Pancreas (tissue), 10 donors: ENCODE measurements at regions not wholly inside any gene's neighbourhood (a gene's known extent, or its start where the extent isn't known, plus 50 kb on each side); places are given as distances from the start of the nearest gene placed in this dataset.

ENCODE experiments used
- ATAC-seq, 4 donors: fragments of 200-7000 bp; cut with Tn5 transposase; one replicate each; pipeline versions ENCODE4 v1.8.0 to v1.9.1; 2020; ENCODE audit warnings: mild to moderate bottlenecking in 4 of 4, moderate library complexity in 4 of 4
- DNase-seq, 6 donors: peaks; one replicate each; pipeline ENCODE4 v3.0.0-alpha.2; 2020
- FAIRE-seq: peaks from 2 replicates; lab custom pipeline; 2012; peaks lifted over from hg19 to GRCh38; lab: Jason Lieb, UNC
- H3K27ac ChIP-seq, 4 donors: fragments of 200-600 bp; sonication (generic); 1 replicate in 3 of 4; 2 replicates in 1 of 4; pipeline versions ENCODE4 v1.5.0 to v1.8.0; 2020
- H3K27me3 ChIP-seq, 4 donors: fragments of 200-600 bp; one replicate each; pipeline ENCODE4 v1.8.0; 2021
- H3K36me3 ChIP-seq, 3 donors: fragments of 200-600 bp; sonication (generic) in 1 of 3; one replicate each; pipeline versions ENCODE4 v1.5.0 to v1.8.0; 2020 to 2021
- H3K4me1 ChIP-seq, 3 donors: fragments of 200-600 bp; one replicate each; pipeline ENCODE4 v1.8.0; 2021
- H3K4me3 ChIP-seq, 4 donors: fragments of 200-600 bp; sonication (generic) in 2 of 4; one replicate each; pipeline versions ENCODE4 v1.5.0 to v1.8.0; 2020 to 2021
- H3K9me3 ChIP-seq, 4 donors: fragments of 200-600 bp; one replicate each; pipeline ENCODE4 v1.8.0; 2021
- CTCF ChIP-seq, 4 donors: fragments of 200-600 bp; sonication (generic) in 3 of 4; IDR thresholded peaks; one replicate each; pipeline versions ENCODE4 v1.5.0 to v1.8.0; 2021; ENCODE audit warnings: antibody characterized with exemption in 4 of 4
- WGBS, 2 donors: extraction: QIAGEN DNeasy Blood & Tissue Kit; methylation state at CpG; one replicate each; pipeline ENCODE4 v1.1.7; 2013; 5-methylcytosine and 5-hydroxymethylcytosine counted together
- intact Hi-C, 3 donors: fragments of 100-400 bp; cut with DNase I; formaldehyde crosslinking; loops; one replicate each; pipeline versions ENCODE4 v1.11.1 to v1.14.2; 2022
- donor health status: healthy with polysubstance abuse.
- donor health status: DM: no; HTN: no; CAD: no; lungs with moderate emphysema.
- donor health status: DM: no; HTN: no; CAD: no.
- donor health status: control.
- donor health status: control.
- donor health status: Bipolar disorder and iron deficiency.
- donor health status: DM: yes; HTN: yes; CAD: no.
- donor health status: DM: no; HTN: no; CAD: no.
- donor health status: DM: no; HTN: no; CAD: no.
- donor health status: DM: yes; HTN: yes; CAD: no.

GRCh38 chr14:51780741-51781140, 79.7 kb upstream of the GNG2 start:
- H3K27ac ChIP-seq, result no peak overlapping the region
- H3K4me1 ChIP-seq, result no peaks in the 10 kb centered on the region
- DNase-seq (no peak), FAIRE-seq (no peak), ATAC-seq (no peak)
- TF ChIP-seq CTCF (IDR thresholded peaks at IDR 0.05), result no peak
- H3K27me3 ChIP-seq, result peaks cover 0 to 5% (median 0%) of the 10 kb centered on the region in 4 donors
- no peaks in the 10 kb centered on the region for H3K9me3 ChIP-seq
- no peak overlapping the region for H3K4me3 ChIP-seq
- 32 to 44% methylated on average over 6 of the region's 6 CpGs for WGBS, 2 donors
- no peaks in the 10 kb centered on the region for H3K36me3 ChIP-seq
- intact Hi-C loops, result no loop called here

GRCh38 chr14:51781381-51781780, 79.0 kb upstream of the GNG2 start:
- FAIRE-seq, result no peak
- TF ChIP-seq CTCF (IDR thresholded peaks at IDR 0.05), result no peak
- H3K27me3 ChIP-seq, result peaks cover 0 to 5% (median 0%) of the 10 kb centered on the region in 4 donors
- no peak overlapping the region for H3K27ac ChIP-seq
- WGBS, 2 donors, result 41 to 46% methylated on average over 7 of the region's 7 CpGs
- DNase-seq, result no peak
- H3K9me3 ChIP-seq, result no peaks in the 10 kb centered on the region
- no peak overlapping the region for H3K4me3 ChIP-seq
- no peak for ATAC-seq
- intact Hi-C loops, result no loop called here
- H3K36me3 ChIP-seq, result no peaks in the 10 kb centered on the region
- H3K4me1 ChIP-seq, result no peaks in the 10 kb centered on the region

- DNase-seq, result no peak
- peaks cover 0 to 5% (median 0%) of the 10 kb centered on the region in 4 donors for H3K27me3 ChIP-seq
- H3K4me1 ChIP-seq, result no peaks in the 10 kb centered on the region
- H3K27ac ChIP-seq, result no peak overlapping the region
- no peaks in the 10 kb centered on the region for H3K36me3 ChIP-seq
- FAIRE-seq, result no peak
- H3K4me3 ChIP-seq, result no peak overlapping the region
- no peak for ATAC-seq
- no peaks in the 10 kb centered on the region for H3K9me3 ChIP-seq
- no peak for TF ChIP-seq CTCF (IDR thresholded peaks at IDR 0.05)
- intact Hi-C loops, result no loop called here
- 57 to 76% methylated on average over 4 of the region's 4 CpGs for WGBS, 2 donors
These were observed 78.0 kb upstream of the GNG2 start for GRCh38 chr14:51782435-51782834.

GRCh38 chr14:51783765-51784164, 76.6 kb upstream of the GNG2 start:
- 24 to 35% methylated on average over 4 of the region's 4 CpGs for WGBS, 2 donors
- Histone ChIP-seq H3K27me3 (peaks cover 0 to 5% (median 0%) of the 10 kb centered on the region in 4 donors), H3K27ac (no peak overlapping the region), H3K36me3 (no peaks in the 10 kb centered on the region), H3K4me1 (no peaks in the 10 kb centered on the region), H3K4me3 (no peak overlapping the region), H3K9me3 (no peaks in the 10 kb centered on the region)
- intact Hi-C loops, result no loop called here
- FAIRE-seq, result no peak
- no peak for ATAC-seq
- no peak for DNase-seq
- no peak for TF ChIP-seq CTCF (IDR thresholded peaks at IDR 0.05)

GRCh38 chr14:51784466-51784865, 75.9 kb upstream of the GNG2 start:
- Histone ChIP-seq H3K4me1 (no peaks in the 10 kb centered on the region), H3K27ac (no peak overlapping the region), H3K27me3 (peaks cover 0 to 5% (median 0%) of the 10 kb centered on the region in 4 donors), H3K9me3 (no peaks in the 10 kb centered on the region), H3K36me3 (no peaks in the 10 kb centered on the region), H3K4me3 (no peak overlapping the region)
- no peak for TF ChIP-seq CTCF (IDR thresholded peaks at IDR 0.05)
- FAIRE-seq, result no peak
- intact Hi-C loops, result no loop called here
- no peak for DNase-seq
- no peak for ATAC-seq
